HG02759 (cell line): ENCODE measurements at regions not wholly inside any gene's neighbourhood (a gene's known extent, or its start where the extent isn't known, plus 50 kb on each side); places are given as distances from the start of the nearest gene placed in this dataset.

ENCODE experiments used
- ATAC-seq: cut with Tn5 transposase; IDR thresholded peaks from one replicate; pipeline ENCODE4 v1.9.1; 2021; ENCODE audit warnings: mild to moderate bottlenecking, moderate library complexity; ENCODE audit not compliant: unreplicated experiment

- ATAC-seq: no peak
These were observed 185.0 kb upstream of the CDYL start for GRCh38 chr6:4591218-4591617.

- no peak for ATAC-seq
These were observed 186.9 kb upstream of the CDYL start for GRCh38 chr6:4589295-4589694.

- ATAC-seq: no peak
These were observed 187.6 kb upstream of the CDYL start for GRCh38 chr6:4588581-4588980.

GRCh38 chr6:4588163-4588562, 188.0 kb upstream of the CDYL start:
- ATAC-seq: no peak

DNA sequence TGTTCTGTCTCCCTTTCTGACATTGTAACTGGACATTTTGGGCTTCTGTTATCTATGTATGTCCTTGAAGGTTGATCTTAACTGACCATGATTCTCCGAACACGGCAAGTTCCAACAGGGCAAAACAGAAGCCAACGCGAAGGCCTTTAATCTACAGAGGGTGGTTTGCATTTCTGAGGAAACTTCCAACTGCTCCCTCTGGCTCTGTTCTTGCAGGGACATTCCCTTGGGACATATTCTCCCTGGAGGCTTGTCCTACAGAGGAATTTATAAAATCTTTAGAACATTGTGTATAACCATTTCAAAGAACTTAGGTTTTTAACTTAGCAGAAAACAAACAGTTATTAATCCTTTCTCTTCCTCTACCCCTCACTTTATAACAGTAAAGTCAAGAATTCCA, 189.0 kb upstream of the CDYL start:
- ATAC-seq: no peak

GRCh38 chr6:4586469-4586859, 189.7 kb upstream of the CDYL start:
- ATAC-seq: no peak

DNA sequence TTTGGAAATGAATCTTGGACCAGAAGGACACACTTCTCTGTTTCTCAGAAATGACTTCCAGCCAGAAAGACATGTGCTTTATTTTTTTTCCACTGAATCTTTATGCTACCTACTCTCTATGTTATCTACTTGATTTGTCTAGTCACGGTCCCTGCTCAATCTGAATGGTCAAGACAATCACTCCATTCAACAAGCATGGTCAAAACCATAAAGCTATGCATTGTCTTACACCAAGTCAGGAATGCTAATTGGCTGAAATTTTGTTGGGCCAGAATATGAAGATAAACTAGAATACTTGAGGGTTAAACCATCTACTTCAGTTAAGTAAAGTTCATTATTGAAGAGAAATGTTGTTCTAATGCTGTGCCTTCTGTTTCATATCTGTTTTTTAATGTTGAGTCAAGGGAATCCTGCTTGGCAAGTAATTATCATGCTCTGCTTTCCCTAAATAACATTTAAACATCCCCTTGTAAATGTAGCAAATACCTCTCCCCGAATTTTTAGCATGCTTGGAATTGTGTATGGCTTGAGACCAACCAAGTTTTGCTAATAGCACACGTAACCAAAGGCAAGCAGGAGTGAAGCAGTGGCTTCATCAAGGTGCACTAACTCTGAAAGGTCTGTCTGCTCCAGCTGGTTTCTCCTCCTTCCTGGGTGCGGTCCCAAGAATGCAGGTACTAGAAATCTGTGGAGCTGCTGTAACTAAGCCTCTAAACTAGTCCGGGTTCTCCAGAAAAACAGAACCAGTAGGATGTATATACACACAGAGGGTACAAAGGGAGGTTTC, 190.3 kb upstream of the CDYL start:
- ATAC-seq: no peak

DNA sequence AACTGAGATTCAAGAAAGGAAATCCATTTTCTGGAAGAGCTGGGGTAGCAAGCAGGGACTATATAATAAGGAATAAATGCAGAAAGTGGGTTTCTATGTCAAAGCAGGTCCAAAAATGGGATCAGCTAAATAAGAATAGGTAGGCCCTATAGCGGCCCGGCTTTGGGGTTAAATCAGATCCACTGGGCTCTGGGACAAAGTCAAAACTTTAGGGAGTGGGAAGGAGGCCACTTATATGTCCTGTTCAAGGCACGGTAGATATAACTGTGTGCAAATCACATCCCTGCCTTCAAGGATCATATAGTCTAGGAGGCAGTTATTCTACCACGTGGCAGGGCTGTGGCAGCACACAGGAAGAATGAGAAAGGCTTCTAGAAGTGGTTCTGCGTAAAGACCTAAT, 191.4 kb upstream of the CDYL start:
- ATAC-seq: no peak

DNA sequence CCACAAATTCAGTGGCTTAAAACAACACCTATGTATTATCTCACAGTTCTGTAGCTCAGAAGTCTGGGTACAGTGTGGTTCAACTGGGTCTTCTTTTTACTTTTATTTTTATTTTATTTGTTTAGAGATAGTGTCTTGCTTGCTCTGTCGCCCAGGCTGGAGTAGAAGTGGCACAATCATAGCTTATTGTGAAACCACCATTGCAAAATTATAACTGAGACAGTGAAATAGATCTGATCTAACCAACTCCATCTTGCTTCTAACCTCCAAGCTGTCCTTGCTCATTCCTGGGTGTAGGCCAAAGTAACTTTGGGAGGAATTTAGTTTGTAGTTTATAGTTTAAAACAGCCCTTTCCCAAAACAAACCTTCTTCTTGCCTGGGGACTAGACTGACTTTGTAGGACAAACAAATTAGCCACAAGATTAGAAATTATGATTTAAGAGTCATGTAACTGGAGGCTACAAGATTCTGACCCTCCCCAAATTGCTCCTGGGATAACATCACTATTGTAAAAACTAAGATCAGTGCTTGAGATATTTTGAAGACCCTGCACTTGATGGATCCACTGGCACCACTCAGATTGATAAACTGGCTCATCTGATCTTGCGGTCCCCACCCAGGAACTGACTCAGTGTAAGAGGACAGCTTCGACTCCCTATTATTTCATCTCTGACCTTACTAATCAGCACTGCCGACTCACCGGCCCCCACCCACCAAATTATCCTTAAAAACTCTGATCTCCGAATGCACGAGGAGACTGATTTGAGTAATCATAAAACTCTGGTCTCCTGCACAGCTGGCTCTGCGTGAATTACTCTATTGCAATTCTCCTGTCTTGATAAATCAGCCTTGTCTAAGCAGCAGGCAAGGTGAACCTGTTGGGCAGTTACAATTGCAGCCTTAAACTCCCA, 193.4 kb upstream of the CDYL start:
- ATAC-seq: no peak

GRCh38 chr6:4581468-4582385, 194.5 kb upstream of the CDYL start:
- no peak for ATAC-seq

DNA sequence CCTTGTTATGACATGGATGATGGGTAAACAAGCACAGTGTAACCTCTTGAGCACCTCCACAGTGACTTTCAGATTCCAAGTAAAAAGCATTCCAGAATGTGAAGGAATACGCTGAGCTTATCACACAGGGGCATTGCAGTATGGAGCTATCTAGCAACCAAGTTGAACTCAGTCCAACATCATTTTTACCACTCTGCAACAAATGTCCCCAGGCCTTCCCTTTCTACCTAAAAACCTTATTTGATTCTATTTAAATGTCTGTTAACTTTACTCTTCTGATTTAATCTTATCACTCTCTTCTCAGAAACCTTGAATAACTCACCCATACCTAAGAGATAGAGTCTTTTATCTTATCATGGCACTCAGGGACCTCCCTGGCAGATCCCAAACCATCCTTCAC, 195.8 kb upstream of the CDYL start:
- ATAC-seq: no peak

- no peak for ATAC-seq
These were observed 198.8 kb upstream of the CDYL start for GRCh38 chr6:4577406-4577805.

DNA sequence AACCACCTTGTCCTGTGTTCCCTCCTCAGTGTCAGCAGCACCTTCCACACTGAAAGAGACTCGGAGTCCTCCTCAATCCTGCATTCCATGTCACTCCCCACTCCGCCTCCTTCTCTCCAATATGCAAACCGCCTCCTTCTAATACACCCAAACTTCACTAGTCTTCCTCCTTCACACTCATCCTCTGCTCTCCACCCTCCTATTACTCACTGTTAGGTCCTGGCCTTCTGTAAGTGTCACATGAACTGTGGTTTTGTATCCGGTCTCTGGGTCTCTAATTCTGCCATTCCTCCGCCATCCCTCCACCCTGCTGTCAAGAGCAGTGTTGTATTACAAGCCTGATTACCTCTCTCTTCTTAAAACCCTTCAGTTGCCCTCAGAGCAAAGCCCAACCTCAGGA, 200.5 kb upstream of the CDYL start:
- ATAC-seq: no peak

- no peak for ATAC-seq
These were observed 202.2 kb upstream of the CDYL start for GRCh38 chr6:4574007-4574406.

DNA sequence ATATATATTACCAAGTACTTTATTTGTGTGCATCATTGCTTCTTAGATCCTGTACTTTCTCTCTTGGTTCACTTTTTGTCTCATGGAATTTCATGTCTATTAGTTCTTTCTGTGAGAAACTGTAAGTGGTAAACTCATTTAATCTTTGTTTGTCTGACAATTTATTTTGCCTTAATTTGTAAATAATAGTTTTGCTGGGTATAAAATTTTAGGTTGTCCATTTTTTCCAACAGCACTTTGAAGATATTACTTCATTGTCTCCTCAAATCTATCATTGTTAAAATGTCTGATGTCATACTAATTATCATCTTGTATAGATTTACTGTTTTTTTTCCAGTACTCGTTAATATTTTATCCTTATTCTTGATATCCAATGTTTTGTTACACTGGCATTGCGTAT, 205.2 kb upstream of the CDYL start:
- ATAC-seq: no peak

- ATAC-seq: no peak
These were observed 208.1 kb upstream of the CDYL start for GRCh38 chr6:4568138-4568537.

DNA sequence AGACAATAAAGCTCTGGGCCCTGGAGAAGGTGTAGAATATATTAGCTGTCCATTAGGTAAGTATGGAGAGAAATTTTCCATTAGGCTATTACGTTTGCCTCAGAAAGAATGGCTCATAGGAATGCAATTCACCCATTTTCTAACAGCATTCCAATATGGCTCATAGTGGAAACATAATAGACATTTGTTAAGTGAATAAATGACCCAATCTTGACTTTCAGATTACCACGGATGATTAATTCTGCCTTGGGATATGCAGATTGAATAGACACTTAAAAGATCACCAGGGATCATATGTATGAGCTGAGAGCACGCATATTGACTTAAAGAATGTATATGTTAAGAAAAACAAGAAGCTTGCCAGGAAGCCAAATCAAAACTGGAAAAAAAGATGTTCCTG, 209.1 kb upstream of the CDYL start:
- no peak for ATAC-seq

DNA sequence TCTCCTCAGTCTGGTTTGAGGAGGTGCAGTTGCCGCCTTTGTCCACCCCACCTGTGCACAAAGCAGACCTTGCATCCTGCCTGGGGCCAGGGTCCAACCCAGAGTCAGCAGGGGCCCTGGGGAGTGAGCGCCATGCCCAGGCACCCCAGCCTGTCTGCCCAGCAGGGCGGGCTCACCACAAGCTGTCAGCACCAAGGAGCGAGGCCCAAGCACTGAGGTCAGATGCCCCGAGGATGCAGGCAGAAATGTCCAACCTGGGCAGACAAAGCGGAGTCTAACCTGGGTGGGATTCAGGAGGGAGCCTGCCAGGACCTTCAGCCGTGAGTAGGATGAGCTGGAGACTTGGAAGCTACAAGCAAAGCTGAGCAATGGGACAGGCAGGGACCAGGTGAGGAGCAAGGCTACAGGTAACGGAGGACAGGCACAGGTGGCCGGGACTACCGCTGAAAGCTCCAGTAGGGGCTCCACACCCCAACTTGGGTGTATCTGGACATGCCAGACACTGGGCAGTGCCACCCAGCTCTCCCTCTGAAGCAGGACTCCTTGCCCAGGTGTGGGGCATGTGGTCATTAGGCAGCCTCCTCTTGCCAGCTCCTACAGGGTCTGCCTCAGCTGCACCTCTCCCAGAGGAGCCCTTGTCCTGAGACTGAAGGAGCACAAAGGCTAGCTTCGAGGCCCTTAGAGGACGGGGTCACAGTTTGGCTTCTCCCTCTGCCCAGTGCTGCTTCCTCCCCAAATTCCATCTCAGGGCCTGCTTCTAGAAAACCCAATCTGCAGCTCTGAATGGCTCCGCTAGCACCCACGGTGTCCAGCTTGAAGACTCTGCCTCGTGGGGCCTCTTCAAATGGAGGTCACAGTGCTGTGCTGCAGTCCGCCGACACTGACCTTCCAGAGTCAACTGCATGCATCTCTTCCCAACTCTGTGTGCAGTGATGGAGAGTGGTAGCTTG, 210.6 kb upstream of the CDYL start:
- no peak for ATAC-seq

DNA sequence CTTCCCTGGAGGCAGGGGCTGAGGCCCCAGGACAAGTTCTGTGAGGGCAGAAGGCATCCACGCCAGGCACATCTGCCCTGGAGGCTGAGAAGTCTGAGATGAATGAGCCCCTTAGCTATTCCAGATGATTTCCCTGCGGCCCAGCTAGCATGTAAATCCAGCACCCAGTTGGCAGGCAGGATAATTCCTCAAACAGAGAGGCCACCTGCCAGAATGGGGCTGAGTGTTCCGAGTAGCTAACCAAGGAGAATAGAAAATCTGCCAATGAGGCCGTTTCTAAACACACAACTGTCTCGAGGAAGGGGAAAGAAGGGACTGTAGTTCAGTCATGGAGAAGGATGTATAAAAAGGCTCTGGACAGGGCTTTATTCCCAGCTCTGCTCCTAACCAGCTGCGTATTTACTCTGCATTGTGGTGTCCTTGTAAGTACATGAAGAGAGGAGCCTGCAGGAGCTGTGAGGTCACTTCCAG, 211.4 kb upstream of the CDYL start:
- ATAC-seq: no peak

DNA sequence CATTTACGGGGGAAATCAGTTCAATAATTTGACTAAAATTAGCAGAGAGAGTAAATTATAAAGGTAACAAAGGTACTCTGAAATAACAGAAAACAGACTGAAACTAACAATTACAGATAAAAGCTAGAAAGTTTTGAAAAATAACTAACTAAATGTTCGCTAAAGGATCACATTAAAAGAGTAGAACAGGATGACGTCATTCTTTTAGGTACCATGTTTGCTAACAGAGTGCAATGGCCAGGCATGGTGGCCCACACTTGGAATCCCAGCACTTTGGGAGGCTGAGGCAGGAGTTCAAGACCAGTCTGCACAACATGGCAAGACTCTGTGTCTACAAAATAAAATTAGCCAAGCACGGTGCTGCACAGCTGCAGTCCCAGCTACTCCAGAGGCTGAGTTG, 212.3 kb upstream of the CDYL start:
- ATAC-seq: no peak
